ENCODE measurements at regions not wholly inside any gene's neighbourhood (a gene's known extent, or its start where the extent isn't known, plus 50 kb on each side); places are given as distances from the start of the nearest gene placed in this dataset.

DNA sequence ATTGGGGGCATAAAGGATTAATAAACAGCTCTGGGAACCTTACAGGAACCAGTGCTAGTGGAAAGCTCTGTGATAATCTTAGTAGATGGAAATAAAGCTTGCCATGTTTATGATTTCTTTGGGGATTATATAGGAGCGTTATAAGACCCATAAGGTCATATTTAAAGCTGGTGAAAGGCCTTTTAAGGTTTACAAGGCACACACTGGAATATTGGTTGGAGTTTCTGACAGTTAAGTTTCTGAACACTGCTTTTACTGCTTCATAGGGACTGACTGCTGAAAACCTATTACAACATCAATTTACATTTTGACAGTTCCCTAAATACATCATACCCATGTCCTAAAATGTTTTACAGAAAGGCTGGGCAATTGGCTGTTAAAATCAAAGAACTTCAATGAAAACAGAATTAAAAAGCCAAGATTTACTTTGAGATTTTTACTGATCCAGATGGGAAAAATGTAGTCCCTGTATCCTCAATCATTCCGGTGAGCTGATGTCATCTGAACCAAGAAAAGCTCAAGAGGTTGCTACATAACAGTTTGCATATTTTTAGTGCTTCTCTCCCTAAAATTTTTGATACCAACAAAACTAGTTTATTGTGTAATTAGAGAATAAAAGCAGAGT, 153.7 kb upstream of the IGF1 start:
- peak; percentile 68 for DNase-seq (ENCODE audit: low read depth)
- TF ChIP-seq CTCF (IDR thresholded peaks at IDR 0.05; ENCODE audit: insufficient read depth, low read depth, low read length) = no peak
- no peak overlapping the region for H3K4me3 ChIP-seq (ENCODE audit: low read depth, low read length)

DNA sequence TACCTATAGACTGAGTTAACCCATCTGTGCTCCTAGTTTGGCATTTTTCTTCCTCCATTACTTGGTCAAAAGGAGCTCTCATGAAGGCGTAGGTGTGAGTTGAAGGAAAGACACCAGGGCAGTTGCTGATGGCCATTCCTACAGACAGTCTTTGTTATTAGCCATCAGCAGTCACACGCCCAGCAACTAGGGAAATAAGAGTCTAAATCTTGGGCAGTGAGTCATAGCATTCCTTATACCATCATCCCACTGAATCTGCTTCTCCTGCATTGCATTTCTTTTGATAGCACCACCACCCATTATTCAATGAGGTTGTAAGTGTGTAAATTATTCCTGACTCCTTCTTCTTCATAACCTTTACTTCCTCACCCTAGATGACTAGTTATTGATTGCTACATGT, 150.9 kb upstream of the IGF1 start:
- DNase-seq (ENCODE audit: low read depth) = peak; percentile 58
- H3K4me3 ChIP-seq (ENCODE audit: low read depth, low read length) = no peak overlapping the region
- TF ChIP-seq CTCF (IDR thresholded peaks at IDR 0.05; ENCODE audit: insufficient read depth, low read depth, low read length) = no peak

DNA sequence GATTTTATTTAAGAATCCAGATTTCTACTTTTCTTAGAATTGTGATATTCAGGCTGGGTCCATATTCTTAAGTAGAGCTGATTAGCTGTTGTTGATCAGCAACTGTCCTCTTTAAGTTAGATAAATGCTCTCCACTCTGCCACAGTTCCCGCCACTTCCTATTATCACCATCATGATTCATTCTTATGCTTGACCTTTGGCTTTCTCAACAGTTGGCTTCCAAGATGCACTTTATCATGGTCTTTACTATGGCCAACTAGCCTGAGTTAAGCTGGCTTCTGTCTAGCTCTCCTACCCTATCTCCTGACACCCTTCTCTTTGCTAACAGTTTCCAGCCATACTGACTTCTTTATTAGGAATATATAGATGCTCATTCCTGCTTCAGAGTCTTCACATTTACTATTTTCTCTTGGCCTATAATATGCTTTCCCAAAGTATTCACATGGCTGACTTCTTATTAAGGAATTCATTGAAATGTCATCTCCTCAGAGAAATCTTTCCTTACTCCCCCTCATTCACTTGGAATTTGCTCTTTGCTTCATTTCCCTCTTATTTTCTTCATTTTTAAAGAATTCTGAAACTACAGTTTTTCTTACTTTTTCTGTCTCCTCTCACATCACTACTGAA, 149.0 kb upstream of the IGF1 start:
- DNase-seq (ENCODE audit: low read depth) = no peak
- no peak for TF ChIP-seq CTCF (IDR thresholded peaks at IDR 0.05; ENCODE audit: insufficient read depth, low read depth, low read length)
- no peak overlapping the region for H3K4me3 ChIP-seq (ENCODE audit: low read depth, low read length)

DNA sequence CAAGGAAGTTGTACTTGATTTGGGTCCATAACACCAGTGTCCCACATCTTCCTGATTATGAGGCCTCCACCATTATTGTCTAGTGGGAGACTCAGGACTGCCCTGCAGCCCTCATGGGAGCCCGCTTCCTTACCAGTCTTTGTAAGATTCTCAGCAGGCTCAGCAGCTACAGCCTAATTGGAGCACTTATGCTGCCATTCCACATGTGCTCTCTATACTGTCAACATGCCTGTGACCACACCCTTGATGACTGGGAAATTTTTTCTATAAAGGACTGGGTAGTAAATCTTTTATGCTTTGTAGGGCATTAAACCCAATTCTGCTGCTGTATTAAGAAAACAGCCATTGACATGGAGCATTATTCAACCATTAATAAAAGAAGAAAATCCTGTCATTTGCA, 145.5 kb upstream of the IGF1 start:
- no peak for TF ChIP-seq CTCF (IDR thresholded peaks at IDR 0.05; ENCODE audit: insufficient read depth, low read depth, low read length)
- no peak overlapping the region for H3K4me3 ChIP-seq (ENCODE audit: low read depth, low read length)
- no peak for DNase-seq (ENCODE audit: low read depth)

DNA sequence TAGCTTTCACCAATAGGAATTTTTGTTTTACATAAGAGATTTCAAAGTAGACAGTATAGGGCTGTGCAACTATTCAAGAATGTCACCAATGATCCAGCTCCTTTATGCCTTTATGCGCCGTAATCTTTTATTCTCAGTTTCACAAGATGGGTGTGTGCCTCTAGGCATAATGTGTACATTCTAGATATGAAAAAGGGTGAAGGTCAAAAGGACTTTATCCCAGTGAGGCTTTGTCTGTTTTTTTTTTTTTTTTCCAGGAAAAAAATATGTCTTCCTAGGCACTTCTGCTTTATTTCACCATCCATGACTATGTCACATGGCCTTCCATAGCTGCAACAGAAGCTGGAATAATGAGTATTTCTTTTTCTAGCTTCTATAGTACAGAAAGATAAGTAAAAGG, 142.3 kb upstream of the IGF1 start:
- no peak for TF ChIP-seq CTCF (IDR thresholded peaks at IDR 0.05; ENCODE audit: insufficient read depth, low read depth, low read length)
- no peak overlapping the region for H3K4me3 ChIP-seq (ENCODE audit: low read depth, low read length)
- no peak for DNase-seq (ENCODE audit: low read depth)

DNA sequence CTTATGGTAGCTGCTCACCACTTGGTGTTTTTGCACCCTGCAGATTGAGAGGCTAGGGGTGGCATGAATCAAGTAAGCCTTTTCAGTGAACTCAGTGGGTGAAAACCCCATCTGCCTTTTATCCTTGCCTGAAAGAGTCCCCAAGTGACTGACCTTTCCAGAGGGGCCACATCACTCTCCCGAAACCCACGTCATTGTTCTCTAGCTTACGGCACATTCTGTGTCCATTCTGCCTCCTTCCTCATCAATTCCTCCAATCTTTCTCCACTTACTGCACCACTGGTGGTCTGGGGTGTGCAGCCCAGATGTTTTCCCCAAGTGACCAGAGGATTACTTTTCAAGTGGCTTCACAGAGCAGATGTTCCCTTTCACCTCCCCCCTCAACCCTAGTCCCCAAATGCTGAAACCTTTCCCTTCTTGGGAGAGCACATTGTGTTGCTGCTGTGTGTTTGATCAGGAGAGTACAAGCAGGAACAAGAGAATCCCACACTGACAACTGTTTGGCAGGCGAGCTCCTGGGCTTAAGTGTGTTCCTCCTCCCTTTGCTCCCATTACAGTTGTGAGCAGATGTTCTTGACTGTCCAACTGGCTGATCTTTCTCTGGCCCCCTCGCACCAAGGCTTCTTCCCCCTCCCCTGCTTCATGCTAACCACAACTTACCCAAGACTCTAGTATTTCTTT, 138.0 kb upstream of the IGF1 start:
- H3K4me3 ChIP-seq (ENCODE audit: low read depth, low read length) = no peak overlapping the region
- no peak for DNase-seq (ENCODE audit: low read depth)
- no peak for TF ChIP-seq CTCF (IDR thresholded peaks at IDR 0.05; ENCODE audit: insufficient read depth, low read depth, low read length)
